DOHH2 (cell line): ENCODE measurements at regions not wholly inside any gene's neighbourhood (a gene's known extent, or its start where the extent isn't known, plus 50 kb on each side); places are given as distances from the start of the nearest gene placed in this dataset.

ENCODE experiments used
- CTCF ChIP-seq: fragments of 200-600 bp; sonication (generic); IDR thresholded peaks from one replicate; pipeline ENCODE4 v1.5.1; 2014; ENCODE audit warnings: antibody characterized with exemption, mild to moderate bottlenecking, low read depth, low read length; ENCODE audit not compliant: poor library complexity, severe bottlenecking
- EZH2phosphoT487 ChIP-seq: fragments of 200-600 bp; sonication (generic); IDR thresholded peaks from 2 replicates; pipeline ENCODE4 v1.6.1; 2017; ENCODE audit warnings: borderline replicate concordance, mild to moderate bottlenecking, antibody characterized with exemption, low read length, moderate library complexity, mixed read lengths

- TF ChIP-seq CTCF (no peak), EZH2phosphoT487 (no peak)
Measured at GRCh38 chr10:110394898-110395297, 90.2 kb upstream of the SMNDC1 start.
